ENCODE measurements at regions not wholly inside any gene's neighbourhood (a gene's known extent, or its start where the extent isn't known, plus 50 kb on each side); places are given as distances from the start of the nearest gene placed in this dataset.

- TF ChIP-seq CTCF (IDR thresholded peaks at IDR 0.05; ENCODE audit: poor library complexity) (no peak), EZH2 (IDR thresholded peaks at IDR 0.05; ENCODE audit: borderline replicate concordance) (no peak), EZH2phosphoT487 (IDR thresholded peaks at IDR 0.05; ENCODE audit: low read depth, severe bottlenecking, unreplicated experiment) (no peak)
Measured at GRCh38 chr3:106365061-106365691, 496.4 kb upstream of the CBLB start.
